ENCODE measurements at regions not wholly inside any gene's neighbourhood (a gene's known extent, or its start where the extent isn't known, plus 50 kb on each side); places are given as distances from the start of the nearest gene placed in this dataset.
A peak's percentile ranks its signal among the peaks of the same experiment; 100 is the strongest.

DNA sequence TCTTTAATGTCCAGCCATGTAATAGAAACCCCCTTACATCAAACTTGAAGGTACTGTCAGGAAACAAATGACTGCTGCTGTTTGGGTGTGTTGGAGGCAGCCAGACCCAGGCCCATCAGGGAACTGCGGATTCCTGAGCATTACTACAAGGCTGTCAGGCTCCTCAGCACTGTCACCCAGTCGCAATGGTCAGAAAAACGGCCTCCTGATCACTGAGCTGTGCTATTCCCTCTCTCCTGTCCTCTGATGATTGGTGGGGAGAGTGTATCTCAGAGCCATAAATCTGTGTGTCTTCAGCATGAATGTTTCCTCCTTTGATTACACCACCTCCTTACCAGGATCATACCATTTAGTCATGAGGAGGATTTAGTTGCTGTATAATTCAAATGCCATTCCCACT, 135.2 kb upstream of the GADL1 start:
- Histone ChIP-seq H3K56ac (ENCODE audit: insufficient read length, low read depth, low read length) (no peak overlapping the region), H2AFZ (ENCODE audit: low read length) (no peak overlapping the region), H3K79me1 (ENCODE audit: insufficient read depth, low read depth, low read length, poor library complexity, severe bottlenecking) (no peaks in the 10 kb centered on the region), H3K4me1 (ENCODE audit: insufficient read depth, low read length) (no peaks in the 10 kb centered on the region), H2AK5ac (ENCODE audit: insufficient read length, low read length) (no peak overlapping the region), H3K27me3 (ENCODE audit: insufficient read depth, low read length) (no peaks in the 10 kb centered on the region), H3K79me2 (ENCODE audit: insufficient read depth, low read length) (no peaks in the 10 kb centered on the region), H3K14ac (ENCODE audit: insufficient read depth, low read length) (0 out of 2 replicates have a peak overlapping the region, but pooled peaks have one; percentile 21), H2BK15ac (ENCODE audit: low read depth, low read length) (no peak overlapping the region), H3K4me2 (ENCODE audit: insufficient read depth, insufficient read length, low read length) (no peak overlapping the region), H3K9me3 (ENCODE audit: control insufficient read depth, low read depth, low read length) (no peaks in the 10 kb centered on the region), H2BK20ac (ENCODE audit: low read depth, low read length, poor library complexity, severe bottlenecking) (no peak overlapping the region), H2BK5ac (ENCODE audit: insufficient read length, low read length) (no peak overlapping the region), H3T11ph (ENCODE audit: low read length) (no peak overlapping the region), H2BK120ac (ENCODE audit: low read depth, low read length, poor library complexity, severe bottlenecking) (no peak overlapping the region), H3K18ac (ENCODE audit: insufficient read length, low read depth, low read length) (no peak overlapping the region), H3K27ac (ENCODE audit: insufficient read length, low read depth, low read length) (no peak overlapping the region), H4K8ac (replicated peaks; ENCODE audit: insufficient read length, low read depth, low read length) (no peak overlapping the region), H3K23ac (ENCODE audit: insufficient read length, low read depth, low read length) (no peak overlapping the region), H2BK12ac (ENCODE audit: insufficient read length, low read depth, low read length) (no peak overlapping the region), H4K5ac (ENCODE audit: insufficient read length, low read depth, low read length) (no peak overlapping the region), H4K20me1 (ENCODE audit: control insufficient read depth, insufficient read depth, insufficient read length) (no peaks in the 10 kb centered on the region), H4K91ac (ENCODE audit: insufficient read length, low read depth, low read length) (no peak overlapping the region), H3K9ac (ENCODE audit: extremely low read depth, insufficient read length, low read length) (no peak overlapping the region), H3K4ac (ENCODE audit: low read depth, low read length) (no peak overlapping the region), H3K23me2 (ENCODE audit: insufficient read length, low read depth, low read length, poor library complexity, severe bottlenecking) (no peaks in the 10 kb centered on the region)
- no peaks in the 10 kb centered on the region for H3K4me1 Mint-ChIP-seq
- H3K4me3 Mint-ChIP-seq = no peak overlapping the region
- TF ChIP-seq CTCF (conservative IDR thresholded peaks at IDR 0.05) = no peak
- 0 out of 7 replicates have a peak overlapping the region, but pooled peaks of 1 of the 3 experiments have one; percentile 33 for H3K27ac Mint-ChIP-seq
- H3K36me3 Mint-ChIP-seq (ENCODE audit: insufficient read depth in 1 of 3, low read depth in 3 of 3) = peaks cover 4 to 15% (median 12%) of the 10 kb centered on the region in 3 experiments; a peak in 6 of 7 replicates
- no peaks in the 10 kb centered on the region for H3K27me3 Mint-ChIP-seq (ENCODE audit: low read depth)
- peaks cover 10 to 17% of the 10 kb centered on the region in 2 experiments; a peak in 4 of 5 replicates for H3K9me3 Mint-ChIP-seq
- no peak for DNase-seq
- no CpG with 5 or more reads among the region's 3 CpGs for WGBS (ENCODE audit: extremely low coverage, insufficient read length, low lambda C conversion rate)
